Rectal smooth muscle tissue (tissue), 1 donor: ENCODE measurements at regions not wholly inside any gene's neighbourhood (a gene's known extent, or its start where the extent isn't known, plus 50 kb on each side); places are given as distances from the start of the nearest gene placed in this dataset.

Experiments used
- H3K27ac ChIP-seq: one replicate; pipeline ENCODE4 v1.7.0; 2013; ENCODE audit warnings: low read depth, low read length, inconsistent platforms
- H3K27me3 ChIP-seq: one replicate; pipeline ENCODE4 v1.7.0; 2013; ENCODE audit warnings: low read length; ENCODE audit not compliant: control insufficient read depth, insufficient read depth
- H3K36me3 ChIP-seq: one replicate; pipeline ENCODE4 v1.7.0; 2013; ENCODE audit warnings: low read length; ENCODE audit not compliant: control insufficient read depth, insufficient read depth
- H3K4me1 ChIP-seq: one replicate; pipeline ENCODE4 v1.7.0; 2013; ENCODE audit warnings: low read length; ENCODE audit not compliant: control insufficient read depth, insufficient read depth
- H3K4me3 ChIP-seq: one replicate; pipeline ENCODE4 v1.7.0; 2013; ENCODE audit warnings: low read length
- H3K9ac ChIP-seq: one replicate; pipeline ENCODE4 v1.7.0; 2013; ENCODE audit warnings: low read length

- no peak overlapping the region for H3K9ac ChIP-seq
- H3K4me3 ChIP-seq = no peak overlapping the region
- H3K36me3 ChIP-seq = no peaks in the 10 kb centered on the region
Measured at GRCh38 chrX:131723646-131724045, 179.8 kb downstream of the OR13H1 start.

DNA sequence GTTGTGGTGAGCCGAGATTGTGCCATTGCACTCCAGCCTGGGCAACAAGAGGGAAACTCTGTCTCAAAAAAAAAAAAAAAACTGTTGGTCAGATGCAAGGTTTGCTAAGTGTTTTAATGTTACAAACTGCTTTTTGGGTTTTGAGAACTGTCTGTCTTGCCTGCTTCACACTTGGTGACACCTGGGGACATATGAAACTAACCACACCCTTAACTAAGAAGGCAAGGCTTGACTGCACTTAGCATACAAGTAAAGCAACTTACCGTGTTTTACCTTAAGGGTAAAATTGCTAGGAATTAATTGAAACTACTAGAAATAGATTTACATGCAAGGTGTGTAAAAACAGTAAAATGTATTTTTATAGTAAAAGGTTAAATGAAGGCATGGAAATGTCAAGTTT is 180.4 kb downstream of the OR13H1 start:
- Histone ChIP-seq H3K36me3 (no peaks in the 10 kb centered on the region), H3K27me3 (no peaks in the 10 kb centered on the region), H3K4me1 (peaks cover 3% of the 10 kb centered on the region), H3K27ac (no peak overlapping the region), H3K4me3 (no peak overlapping the region), H3K9ac (no peak overlapping the region)

More at GRCh38 chrX:131723646-131724045, 179.8 kb downstream of the OR13H1 start:
- Histone ChIP-seq H3K27ac (no peak overlapping the region), H3K27me3 (no peaks in the 10 kb centered on the region), H3K4me1 (peaks cover 3% of the 10 kb centered on the region)

DNA sequence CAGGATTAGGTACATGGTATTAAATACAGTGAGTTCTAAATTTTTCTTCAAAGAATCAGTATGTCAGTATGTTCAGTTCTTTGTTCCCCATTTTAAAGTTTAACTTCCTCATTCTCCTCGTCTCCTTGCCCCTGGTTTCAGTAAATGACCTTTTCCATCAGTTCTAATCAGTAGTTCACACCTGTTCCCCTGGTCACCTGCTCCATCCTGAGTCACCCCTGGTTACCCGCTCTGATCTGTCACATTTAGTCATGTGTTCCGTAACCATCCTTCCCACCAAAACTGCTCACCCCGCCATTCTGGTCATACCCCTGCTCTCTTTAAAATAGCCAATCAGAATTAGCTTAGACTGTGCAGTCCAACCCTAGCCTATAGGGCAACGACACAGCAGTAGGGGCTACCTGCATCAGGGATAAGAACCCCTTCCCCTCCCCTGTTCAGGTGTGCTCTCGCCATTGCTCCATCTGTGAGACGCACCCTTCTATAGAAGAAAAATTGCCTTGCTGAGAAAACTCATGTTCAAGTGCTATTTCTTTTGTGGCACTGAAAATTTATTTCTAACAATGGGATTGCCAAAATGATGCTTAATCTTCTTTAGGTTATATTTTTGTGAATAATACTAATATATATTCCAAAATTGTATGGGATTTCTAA is 181.3 kb downstream of the OR13H1 start:
- Histone ChIP-seq H3K9ac (no peak overlapping the region), H3K4me1 (peaks cover 3% of the 10 kb centered on the region), H3K4me3 (no peak overlapping the region), H3K36me3 (no peaks in the 10 kb centered on the region), H3K27ac (no peak overlapping the region), H3K27me3 (no peaks in the 10 kb centered on the region)

GRCh38 chrX:131727778-131728177 is 183.9 kb downstream of the OR13H1 start:
- H3K27ac ChIP-seq = no peak overlapping the region
- H3K36me3 ChIP-seq = no peaks in the 10 kb centered on the region
- no peak overlapping the region for H3K9ac ChIP-seq
- peak overlapping the region; percentile 62 for H3K4me3 ChIP-seq
- H3K4me1 ChIP-seq = peaks cover 3% of the 10 kb centered on the region
- H3K27me3 ChIP-seq = no peaks in the 10 kb centered on the region

GRCh38 chrX:131728295-131729145 is 184.6 kb downstream of the OR13H1 start:
- Histone ChIP-seq H3K4me1 (peaks cover 3% of the 10 kb centered on the region), H3K9ac (peak overlapping the region; percentile 53), H3K27ac (peak overlapping the region; percentile 92), H3K36me3 (no peaks in the 10 kb centered on the region), H3K27me3 (no peaks in the 10 kb centered on the region), H3K4me3 (peak overlapping the region; percentile 62)

DNA sequence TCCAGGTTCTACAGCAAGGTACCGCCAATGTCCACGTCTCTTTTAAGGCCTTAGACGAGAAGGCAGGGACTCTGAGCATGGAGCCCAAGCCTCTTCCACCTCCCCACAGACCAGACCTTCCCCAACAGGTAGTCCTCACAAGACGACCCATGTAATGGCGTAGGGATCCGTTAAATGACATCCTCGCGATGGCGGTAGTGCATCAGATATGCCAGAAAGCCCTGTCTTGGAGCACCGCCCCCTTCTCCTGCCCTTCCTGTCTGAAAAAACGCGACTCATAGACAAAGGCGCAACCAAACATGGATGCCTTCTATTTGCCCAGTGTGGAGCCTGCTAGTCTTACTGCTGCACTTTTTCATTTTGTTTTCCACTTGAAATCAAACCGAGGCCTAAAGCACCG is 185.4 kb downstream of the OR13H1 start:
- no peaks in the 10 kb centered on the region for H3K36me3 ChIP-seq
- peaks cover 3% of the 10 kb centered on the region for H3K4me1 ChIP-seq
- peak overlapping the region; percentile 62 for H3K4me3 ChIP-seq
- H3K9ac ChIP-seq = peak overlapping the region; percentile 53
- peak overlapping the region; percentile 92 for H3K27ac ChIP-seq
- H3K27me3 ChIP-seq = no peaks in the 10 kb centered on the region

- H3K27me3 ChIP-seq = no peaks in the 10 kb centered on the region
- no peak overlapping the region for H3K9ac ChIP-seq
- no peaks in the 10 kb centered on the region for H3K36me3 ChIP-seq
- H3K4me3 ChIP-seq = peak overlapping the region; percentile 32
- H3K4me1 ChIP-seq = no peaks in the 10 kb centered on the region
- H3K27ac ChIP-seq = no peak overlapping the region
Measured at GRCh38 chrX:131734621-131735020, 190.7 kb downstream of the OR13H1 start.

GRCh38 chrX:131735127-131735526 is 191.3 kb downstream of the OR13H1 start:
- no peaks in the 10 kb centered on the region for H3K36me3 ChIP-seq
- H3K4me1 ChIP-seq = no peaks in the 10 kb centered on the region
- H3K27me3 ChIP-seq = no peaks in the 10 kb centered on the region
- H3K9ac ChIP-seq = no peak overlapping the region
- H3K27ac ChIP-seq = no peak overlapping the region
- peak overlapping the region; percentile 32 for H3K4me3 ChIP-seq

DNA sequence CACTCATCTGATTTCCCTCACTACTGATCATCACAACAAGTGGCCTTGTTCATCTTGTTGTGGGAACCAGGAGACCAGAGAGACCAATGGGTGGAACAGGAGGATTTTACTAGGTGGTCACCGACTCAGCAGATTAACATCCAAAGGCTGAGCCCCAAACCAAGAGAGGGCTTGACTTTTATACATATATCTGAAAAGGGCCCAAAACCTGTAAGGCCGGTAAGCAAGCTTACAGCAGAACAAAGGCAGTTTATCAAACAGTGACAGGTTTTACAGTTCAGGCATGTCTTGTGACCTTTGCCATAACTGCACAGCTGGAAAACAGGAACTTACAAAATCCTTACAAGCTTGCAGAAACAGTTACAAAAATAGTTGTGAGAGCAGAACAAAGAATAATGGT is 195.9 kb downstream of the OR13H1 start:
- no peak overlapping the region for H3K9ac ChIP-seq
- H3K36me3 ChIP-seq = no peaks in the 10 kb centered on the region
- H3K4me3 ChIP-seq = no peak overlapping the region
- H3K27me3 ChIP-seq = no peaks in the 10 kb centered on the region
- H3K27ac ChIP-seq = no peak overlapping the region
- peaks cover 3% of the 10 kb centered on the region for H3K4me1 ChIP-seq

- peak overlapping the region; percentile 10 for H3K9ac ChIP-seq
- H3K4me1 ChIP-seq = peaks cover 5% of the 10 kb centered on the region
- H3K27ac ChIP-seq = peak overlapping the region; percentile 91
- no peaks in the 10 kb centered on the region for H3K27me3 ChIP-seq
- peak overlapping the region; percentile 82 for H3K4me3 ChIP-seq
- no peaks in the 10 kb centered on the region for H3K36me3 ChIP-seq
Measured at GRCh38 chrX:131741103-131741581, 197.3 kb downstream of the OR13H1 start.

GRCh38 chrX:131745942-131746489 is 202.1 kb downstream of the OR13H1 start:
- Histone ChIP-seq H3K27ac (no peak overlapping the region), H3K4me1 (peaks cover 2% of the 10 kb centered on the region), H3K36me3 (no peaks in the 10 kb centered on the region), H3K4me3 (peak overlapping the region; percentile 63), H3K9ac (no peak overlapping the region), H3K27me3 (no peaks in the 10 kb centered on the region)

- Histone ChIP-seq H3K27ac (peak overlapping the region; percentile 83), H3K36me3 (no peaks in the 10 kb centered on the region), H3K9ac (peak overlapping the region; percentile 16), H3K4me1 (peaks cover 2% of the 10 kb centered on the region), H3K27me3 (no peaks in the 10 kb centered on the region), H3K4me3 (peak overlapping the region; percentile 63)
Measured at GRCh38 chrX:131746491-131746968, 202.7 kb downstream of the OR13H1 start.
